ENCODE measurements at regions not wholly inside any gene's neighbourhood (a gene's known extent, or its start where the extent isn't known, plus 50 kb on each side); places are given as distances from the start of the nearest gene placed in this dataset.
A peak's percentile ranks its signal among the peaks of the same experiment; 100 is the strongest.
"Not testable (repeated sequence)": the region's sequence is repeated elsewhere in the genome, so short reads cannot be mapped to it uniquely, and the experiment has no call there.

GRCh38 chr2:156779416-156780120 lies 343.4 kb downstream of the GPD2 start:
- DNase-seq = no peak

- not testable (repeated sequence) for DNase-seq
Observed at GRCh38 chr2:156781677-156782076, 345.5 kb downstream of the GPD2 start.

- no peak for DNase-seq
Observed at GRCh38 chr2:156784020-156784701, 348.0 kb downstream of the GPD2 start.

GRCh38 chr2:156787517-156787916 lies 351.3 kb downstream of the GPD2 start:
- no peak for DNase-seq

- no peak for DNase-seq
Observed at GRCh38 chr2:156790343-156791037, 354.3 kb downstream of the GPD2 start.

GRCh38 chr2:156792242-156792840 lies 356.2 kb downstream of the GPD2 start:
- no peak for DNase-seq

- no peak for DNase-seq
Observed at GRCh38 chr2:156797832-156798231, 361.7 kb downstream of the GPD2 start.

GRCh38 chr2:156800065-156800653 lies 364.0 kb downstream of the GPD2 start:
- no peak for DNase-seq

GRCh38 chr2:156800781-156801361 lies 364.7 kb downstream of the GPD2 start:
- no peak for DNase-seq

- peak; percentile 39 for DNase-seq
Observed at GRCh38 chr2:156803243-156803642, 367.1 kb downstream of the GPD2 start.

- DNase-seq = no peak
Observed at GRCh38 chr2:156803967-156804366, 367.8 kb downstream of the GPD2 start.

GRCh38 chr2:156810094-156810493 lies 373.9 kb downstream of the GPD2 start:
- no peak for DNase-seq

GRCh38 chr2:156812496-156812895 lies 376.3 kb downstream of the GPD2 start:
- DNase-seq = no peak

GRCh38 chr2:156817430-156817829 lies 381.3 kb downstream of the GPD2 start:
- DNase-seq = no peak

- DNase-seq = no peak
Observed at GRCh38 chr2:156818221-156818620, 382.0 kb downstream of the GPD2 start.

- no peak for DNase-seq
Observed at GRCh38 chr2:156818944-156819343, 382.8 kb downstream of the GPD2 start.

GRCh38 chr2:156826341-156826933 lies 390.3 kb downstream of the GPD2 start:
- DNase-seq = no peak

- DNase-seq = no peak
Observed at GRCh38 chr2:156834431-156834830, 398.3 kb downstream of the GPD2 start.

- no peak for DNase-seq
Observed at GRCh38 chr2:156837635-156838370, 401.6 kb downstream of the GPD2 start.

- no peak for DNase-seq
Observed at GRCh38 chr2:156841321-156841720, 405.1 kb downstream of the GPD2 start.

- no peak for DNase-seq
Observed at GRCh38 chr2:156845806-156846558, 409.8 kb downstream of the GPD2 start.
